SK-N-SH (cell line): ENCODE measurements at regions not wholly inside any gene's neighbourhood (a gene's known extent, or its start where the extent isn't known, plus 50 kb on each side); places are given as distances from the start of the nearest gene placed in this dataset.

Source experiments
- CTCF ChIA-PET: fragments of 300-600, 350-600 bp; formaldehyde crosslinking; extraction: SDS; loops from one replicate; lab custom pipeline; 2021; lab: Yijun Ruan, JAX
- POLR2A ChIA-PET: fragments of 350-600 bp; sonication (Branson Sonifier 250); formaldehyde crosslinking; extraction: SDS; loops from one replicate; lab custom pipeline; 2020; ENCODE audit warnings: antibody characterized with exemption, inconsistent platforms; lab: Yijun Ruan, JAX
- DNase-seq: peaks from one replicate; pipeline ENCODE4 v3.0.0; 2012
- H2AFZ ChIP-seq: fragments of 200-600 bp; sonication (generic); 2 replicates; pipeline ENCODE4 v1.8.1; 2016; ENCODE audit warnings: antibody characterized with exemption, mild to moderate bottlenecking, low read depth
- H3F3A ChIP-seq: fragments of 200-600 bp; sonication (generic); replicated peaks from 2 replicates; pipeline ENCODE3; 2016; ENCODE audit warnings: antibody characterized with exemption, mild to moderate bottlenecking; ENCODE audit not compliant: insufficient read depth
- H3K27ac ChIP-seq, 2 experiments: fragments of 200-500 bp in 1 of 2; fragments of 200-600 bp in 1 of 2; sonication (Bioruptor generic) in 1 of 2; sonication (generic), shearing (Covaris generic) in 1 of 2; 2 replicates each; pipeline versions ENCODE4 v1.5.1 to v1.6.1; 2014 to 2016; ENCODE audit warnings: low read depth in 2 of 2, inconsistent platforms in 1 of 2, low read length in 1 of 2, mild to moderate bottlenecking in 1 of 2, mixed read lengths in 1 of 2
- H3K27me3 ChIP-seq: fragments of 200-600 bp; sonication (generic), shearing (Covaris generic); 2 replicates; pipeline ENCODE4 v1.6.1; 2016; ENCODE audit warnings: mixed run types; ENCODE audit not compliant: insufficient read depth
- H3K36me3 ChIP-seq, 2 experiments: fragments of 200-500 bp in 1 of 2; fragments of 200-600 bp in 1 of 2; sonication (Bioruptor generic) in 1 of 2; sonication (generic) in 1 of 2; replicated peaks in 1 of 2; 2 replicates each; pipeline versions ENCODE3 to v1.5.1; 2014 to 2016; ENCODE audit warnings: low read length in 1 of 2, mild to moderate bottlenecking in 1 of 2; ENCODE audit not compliant: insufficient read depth in 2 of 2, control insufficient read depth in 1 of 2
- H3K4me1 ChIP-seq, 2 experiments: fragments of 200-500 bp in 1 of 2; fragments of 200-600 bp in 1 of 2; sonication (Bioruptor generic) in 1 of 2; sonication (generic), shearing (Covaris generic) in 1 of 2; 2 replicates each; pipeline versions ENCODE4 v1.5.1 to v1.6.1; 2014 to 2016; ENCODE audit warnings: low read depth in 1 of 2, low read length in 1 of 2, mixed run types in 1 of 2; ENCODE audit not compliant: insufficient read depth in 2 of 2, control insufficient read depth in 1 of 2
- H3K4me2 ChIP-seq: fragments of 200-600 bp; sonication (generic), shearing (Covaris generic); 2 replicates; pipeline ENCODE4 v1.6.1; 2017; ENCODE audit warnings: mixed run types
- H3K4me3 ChIP-seq, 2 experiments: fragments of 200-500 bp in 1 of 2; fragments of 200-600 bp in 1 of 2; sonication (Bioruptor generic) in 1 of 2; sonication (generic), shearing (Covaris generic) in 1 of 2; 2 replicates each; pipeline versions ENCODE4 v1.5.1 to v1.8.1; 2014 to 2016; ENCODE audit warnings: low read depth in 2 of 2, inconsistent platforms in 1 of 2, low read length in 1 of 2, mild to moderate bottlenecking in 1 of 2, mixed read lengths in 1 of 2, moderate library complexity in 1 of 2
- H3K79me2 ChIP-seq: fragments of 200-600 bp; sonication (generic); 2 replicates; pipeline ENCODE4 v1.8.1; 2017; ENCODE audit warnings: mild to moderate bottlenecking; ENCODE audit not compliant: insufficient read depth
- H3K9ac ChIP-seq: fragments of 200-600 bp; sonication (generic); 2 replicates; pipeline ENCODE4 v1.6.1; 2017; ENCODE audit warnings: mixed run types
- H3K9me2 ChIP-seq: fragments of 200-600 bp; sonication (generic); 2 replicates; pipeline ENCODE4 v1.6.1; 2017; ENCODE audit warnings: mixed run types
- H3K9me3 ChIP-seq: fragments of 200-600 bp; sonication (generic); 2 replicates; pipeline ENCODE4 v1.6.1; 2017; ENCODE audit warnings: mixed run types, mild to moderate bottlenecking, moderate library complexity
- H4K20me1 ChIP-seq: fragments of 200-600 bp; sonication (generic); 2 replicates; pipeline ENCODE4 v1.6.1; 2017; ENCODE audit warnings: mild to moderate bottlenecking, mixed run types; ENCODE audit not compliant: insufficient read depth
- EP300 ChIP-seq, 2 experiments: IDR thresholded peaks; 2 replicates each; pipeline versions ENCODE4 v1.4.0 to v1.6.1; 2012; ENCODE audit warnings: borderline replicate concordance in 1 of 2, low read depth in 1 of 2, low read length in 1 of 2
- EZH2phosphoT487 ChIP-seq: fragments of 200-600 bp; sonication (generic); IDR thresholded peaks from 2 replicates; pipeline ENCODE4 v1.6.1; 2017; ENCODE audit warnings: low read depth, mixed run types, mild to moderate bottlenecking, antibody characterized with exemption, moderate library complexity, borderline replicate concordance
- FOSL2 ChIP-seq: IDR thresholded peaks from 2 replicates; pipeline ENCODE4 v1.4.0; 2012; ENCODE audit warnings: low read depth, mild to moderate bottlenecking, moderate library complexity, borderline replicate concordance
- FOXJ3 ChIP-seq: sonication (generic); formaldehyde crosslinking; IDR thresholded peaks from 2 replicates; pipeline ENCODE4 v1.5.1; 2020; ENCODE audit warnings: mild to moderate bottlenecking, missing genetic modification reagents
- GABPA ChIP-seq: IDR thresholded peaks from 2 replicates; pipeline ENCODE4 v1.4.0; 2012; ENCODE audit warnings: low read depth, mild to moderate bottlenecking
- GATA2 ChIP-seq: sonication (generic); formaldehyde crosslinking; IDR thresholded peaks from 2 replicates; pipeline ENCODE4 v1.5.0; 2020; ENCODE audit warnings: mild to moderate bottlenecking, missing genetic modification reagents
- JUND ChIP-seq: IDR thresholded peaks from 2 replicates; pipeline ENCODE4 v1.4.0; 2012
- MXI1 ChIP-seq: IDR thresholded peaks from 2 replicates; pipeline ENCODE4 v1.6.1; 2012; ENCODE audit warnings: mild to moderate bottlenecking, low read depth, low read length, improper control_type of control experiment
- NFIC ChIP-seq: IDR thresholded peaks from 2 replicates; pipeline ENCODE4 v1.4.0; 2012; ENCODE audit warnings: borderline replicate concordance
- RCOR1 ChIP-seq: fragments of 150-350 bp; IDR thresholded peaks from 2 replicates; pipeline ENCODE4 v1.6.1; 2017; ENCODE audit warnings: antibody characterized with exemption, low read length
- RFX5 ChIP-seq: IDR thresholded peaks from 2 replicates; pipeline ENCODE4 v1.6.1; 2012; ENCODE audit warnings: mild to moderate bottlenecking, improper control_type of control experiment, low read length
- RXRA ChIP-seq: IDR thresholded peaks from 2 replicates; pipeline ENCODE4 v1.4.0; 2012; ENCODE audit warnings: low read depth, mild to moderate bottlenecking, borderline replicate concordance
- SIN3A ChIP-seq: IDR thresholded peaks from 2 replicates; pipeline ENCODE4 v1.6.1; 2012; ENCODE audit warnings: low read depth, mild to moderate bottlenecking, low read length, moderate library complexity, borderline replicate concordance
- SMC3 ChIP-seq: IDR thresholded peaks from 2 replicates; pipeline ENCODE4 v1.6.1; 2012; ENCODE audit warnings: low read depth, low read length, improper control_type of control experiment
- TCF12 ChIP-seq: IDR thresholded peaks from 2 replicates; pipeline ENCODE4 v1.4.0; 2012
- USF1 ChIP-seq: IDR thresholded peaks from 2 replicates; pipeline ENCODE4 v1.4.0; 2012; ENCODE audit warnings: low read depth, borderline replicate concordance
- YY1 ChIP-seq: IDR thresholded peaks from 2 replicates; pipeline ENCODE4 v1.4.0; 2012; ENCODE audit warnings: low read depth, mild to moderate bottlenecking
- WGBS: methylation state at CpG from one replicate; pipeline ENCODE4 v1.1.6; 2017; ENCODE audit warnings: low lambda C conversion rate; 5-methylcytosine and 5-hydroxymethylcytosine counted together
- TF ChIP-seq, protein P1 (sequence below): IDR thresholded peaks from 2 replicates; pipeline ENCODE4 v1.4.0; 2012; ENCODE audit warnings: low read depth, borderline replicate concordance
- TF ChIP-seq, protein P2 (sequence below): IDR thresholded peaks from 2 replicates; pipeline ENCODE4; 2012
- TF ChIP-seq, protein P3 (sequence below): IDR thresholded peaks from 2 replicates; pipeline ENCODE4 v1.4.0; 2012; ENCODE audit warnings: low read depth

- Histone ChIP-seq H3F3A (no peaks in the 10 kb centered on the region), H3K4me2 (no peak overlapping the region), H4K20me1 (no peaks in the 10 kb centered on the region), H3K9ac (no peak overlapping the region), H3K27me3 (no peaks in the 10 kb centered on the region), H3K36me3 (no peaks in the 10 kb centered on the region), H3K9me3 (no peaks in the 10 kb centered on the region), H3K4me1 (no peaks in the 10 kb centered on the region), H3K79me2 (no peaks in the 10 kb centered on the region), H3K9me2 (no peaks in the 10 kb centered on the region), H3K27ac (no peak overlapping the region), H2AFZ (no peak overlapping the region), H3K4me3 (no peak overlapping the region)
- POLR2A ChIA-PET: no interaction called here
- CTCF ChIA-PET: no interaction called here
- TF ChIP-seq FOXJ3 (CRISPR knock-in tag) (no peak), RXRA (no peak), MXI1 (no peak), EZH2phosphoT487 (no peak), YY1 (no peak), RCOR1 (no peak), TCF12 (no peak), RFX5 (no peak), FOSL2 (no peak), JUND (no peak), NFIC (no peak), GABPA (no peak), EP300 (IDR thresholded peaks at IDR 0.05; ENCODE audit: borderline replicate concordance in 1 of 2, low read depth in 1 of 2, low read length in 1 of 2) (no peak)
- TF ChIP-seq, protein P1, sequence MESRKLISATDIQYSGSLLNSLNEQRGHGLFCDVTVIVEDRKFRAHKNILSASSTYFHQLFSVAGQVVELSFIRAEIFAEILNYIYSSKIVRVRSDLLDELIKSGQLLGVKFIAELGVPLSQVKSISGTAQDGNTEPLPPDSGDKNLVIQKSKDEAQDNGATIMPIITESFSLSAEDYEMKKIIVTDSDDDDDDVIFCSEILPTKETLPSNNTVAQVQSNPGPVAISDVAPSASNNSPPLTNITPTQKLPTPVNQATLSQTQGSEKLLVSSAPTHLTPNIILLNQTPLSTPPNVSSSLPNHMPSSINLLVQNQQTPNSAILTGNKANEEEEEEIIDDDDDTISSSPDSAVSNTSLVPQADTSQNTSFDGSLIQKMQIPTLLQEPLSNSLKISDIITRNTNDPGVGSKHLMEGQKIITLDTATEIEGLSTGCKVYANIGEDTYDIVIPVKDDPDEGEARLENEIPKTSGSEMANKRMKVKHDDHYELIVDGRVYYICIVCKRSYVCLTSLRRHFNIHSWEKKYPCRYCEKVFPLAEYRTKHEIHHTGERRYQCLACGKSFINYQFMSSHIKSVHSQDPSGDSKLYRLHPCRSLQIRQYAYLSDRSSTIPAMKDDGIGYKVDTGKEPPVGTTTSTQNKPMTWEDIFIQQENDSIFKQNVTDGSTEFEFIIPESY: no peak
- TF ChIP-seq, protein P2, sequence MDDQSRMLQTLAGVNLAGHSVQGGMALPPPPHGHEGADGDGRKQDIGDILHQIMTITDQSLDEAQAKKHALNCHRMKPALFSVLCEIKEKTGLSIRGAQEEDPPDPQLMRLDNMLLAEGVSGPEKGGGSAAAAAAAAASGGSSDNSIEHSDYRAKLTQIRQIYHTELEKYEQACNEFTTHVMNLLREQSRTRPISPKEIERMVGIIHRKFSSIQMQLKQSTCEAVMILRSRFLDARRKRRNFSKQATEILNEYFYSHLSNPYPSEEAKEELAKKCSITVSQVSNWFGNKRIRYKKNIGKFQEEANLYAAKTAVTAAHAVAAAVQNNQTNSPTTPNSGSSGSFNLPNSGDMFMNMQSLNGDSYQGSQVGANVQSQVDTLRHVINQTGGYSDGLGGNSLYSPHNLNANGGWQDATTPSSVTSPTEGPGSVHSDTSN: no peak
- TF ChIP-seq, protein P3, sequence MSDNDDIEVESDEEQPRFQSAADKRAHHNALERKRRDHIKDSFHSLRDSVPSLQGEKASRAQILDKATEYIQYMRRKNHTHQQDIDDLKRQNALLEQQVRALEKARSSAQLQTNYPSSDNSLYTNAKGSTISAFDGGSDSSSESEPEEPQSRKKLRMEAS: no peak
- DNase-seq: no peak
- WGBS: 10% methylated on average over 5 of the region's 5 CpGs
These were observed 769.3 kb upstream of the FLRT2 start for GRCh38 chr14:84760489-84761126.

DNA sequence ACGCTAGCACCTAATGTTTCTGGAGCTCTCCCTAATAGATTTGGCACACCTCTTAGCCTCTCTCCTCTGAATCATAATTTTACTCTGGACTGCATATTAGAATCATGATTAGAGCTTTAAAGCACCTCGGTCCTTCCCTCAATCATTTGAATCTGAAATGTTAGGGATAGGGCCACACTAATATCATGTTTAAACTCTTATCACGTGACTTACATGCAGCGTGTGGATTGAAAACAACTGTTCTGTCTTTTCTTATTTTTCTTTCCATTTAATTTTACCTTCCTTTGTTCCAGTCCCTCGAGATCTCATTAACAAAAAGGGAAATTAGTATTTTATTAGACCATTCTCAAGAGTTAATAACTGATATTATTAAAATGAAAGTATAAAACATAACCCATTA, 762.5 kb upstream of the FLRT2 start:
- H3F3A ChIP-seq: no peaks in the 10 kb centered on the region
- ChIA-PET POLR2A (no interaction called here), CTCF (no interaction called here)
- DNase-seq: no peak
- H3K27ac ChIP-seq: no peak overlapping the region
- H4K20me1 ChIP-seq: no peaks in the 10 kb centered on the region
- H3K9ac ChIP-seq: no peak overlapping the region
- H3K4me1 ChIP-seq: no peaks in the 10 kb centered on the region
- no peak overlapping the region for H3K4me2 ChIP-seq
- H3K9me2 ChIP-seq: no peaks in the 10 kb centered on the region
- no peak for TF ChIP-seq TCF12
- TF ChIP-seq GATA2: no peak
- no peak for TF ChIP-seq USF1
- TF ChIP-seq, protein P2: no peak
- no peak for TF ChIP-seq GABPA
- TF ChIP-seq SIN3A: no peak
- TF ChIP-seq SMC3: no peak
- TF ChIP-seq FOSL2: no peak
- WGBS: 22% methylated on average over 5 of the region's 5 CpGs
- H3K4me3 ChIP-seq: no peak overlapping the region
- H3K9me3 ChIP-seq: no peaks in the 10 kb centered on the region
- H3K79me2 ChIP-seq: no peaks in the 10 kb centered on the region
- no peaks in the 10 kb centered on the region for H3K27me3 ChIP-seq
- H2AFZ ChIP-seq: no peak overlapping the region
- H3K36me3 ChIP-seq: no peaks in the 10 kb centered on the region
